Natural killer cell (primary cell): ENCODE measurements at regions not wholly inside any gene's neighbourhood (a gene's known extent, or its start where the extent isn't known, plus 50 kb on each side); places are given as distances from the start of the nearest gene placed in this dataset.

Source experiments
- ATAC-seq, 3 donors: fragments of 150-1000 bp in 2 of 3; fragments of 200-7000 bp in 1 of 3; cut with Tn5 transposase; 1 replicate in 1 of 3; 2 replicates in 2 of 3; pipeline ENCODE4 v1.10.0; 2021; ENCODE audit warnings: mild to moderate bottlenecking in 2 of 3, moderate library complexity in 2 of 3
- DNase-seq, 2 donors: peaks; one replicate each; pipeline versions ENCODE4 v3.0.0 to v3.0.0-alpha.2; 2013 to 2021; ENCODE audit warnings: mixed read lengths in 1 of 2
- H3K27ac ChIP-seq: one replicate; pipeline ENCODE4 v1.5.1; 2013; ENCODE audit warnings: mild to moderate bottlenecking, low read length
- H3K27me3 ChIP-seq: one replicate; pipeline ENCODE4 v1.6.1; 2013; ENCODE audit warnings: low read length; ENCODE audit not compliant: control insufficient read depth, insufficient read depth
- H3K36me3 ChIP-seq: one replicate; pipeline ENCODE4 v1.6.1; 2013; ENCODE audit warnings: low read length; ENCODE audit not compliant: control insufficient read depth, insufficient read depth
- H3K4me1 ChIP-seq: one replicate; pipeline ENCODE4 v1.6.1; 2013; ENCODE audit warnings: low read length; ENCODE audit not compliant: control insufficient read depth, insufficient read depth
- H3K4me3 ChIP-seq: one replicate; pipeline ENCODE4 v1.5.1; 2013; ENCODE audit warnings: low read length
- H3K9me3 ChIP-seq: one replicate; pipeline ENCODE4 v1.6.1; 2013; ENCODE audit warnings: low read length; ENCODE audit not compliant: control insufficient read depth, insufficient read depth
- H3K27ac Mint-ChIP-seq, 2 donors: one replicate each; pipeline ENCODE4 v1.8.0; 2022; ENCODE audit warnings: mild to moderate bottlenecking in 2 of 2, mixed read lengths in 2 of 2, moderate library complexity in 1 of 2
- H3K27me3 Mint-ChIP-seq, 2 donors: one replicate each; pipeline ENCODE4 v1.8.0; 2022; ENCODE audit warnings: low read depth in 2 of 2, mixed read lengths in 2 of 2
- H3K36me3 Mint-ChIP-seq: one replicate; pipeline ENCODE4 v1.8.0; 2022; ENCODE audit warnings: mixed read lengths
- H3K4me1 Mint-ChIP-seq, 2 donors: one replicate each; pipeline ENCODE4 v1.8.0; 2022; ENCODE audit warnings: mixed read lengths in 2 of 2
- H3K4me3 Mint-ChIP-seq: one replicate; pipeline ENCODE4 v1.8.0; 2022; ENCODE audit warnings: mild to moderate bottlenecking, moderate library complexity, mixed read lengths
- H3K9me3 Mint-ChIP-seq, 2 donors: one replicate each; pipeline ENCODE4 v1.8.0; 2022; ENCODE audit warnings: mixed read lengths in 2 of 2
- WGBS: methylation state at CpG from one replicate; pipeline ENCODE4 v1.1.7; 2013; ENCODE audit warnings: missing lambda C conversion rate; ENCODE audit not compliant: insufficient coverage; 5-methylcytosine and 5-hydroxymethylcytosine counted together
- intact Hi-C: fragments of 100-400 bp; cut with micrococcal nuclease; formaldehyde crosslinking; loops from one replicate; pipeline ENCODE4 v1.14.2; 2022
- TF ChIP-seq, protein P1 (sequence below): fragments of 200-600 bp; IDR thresholded peaks from one replicate; pipeline ENCODE4 v1.8.0; 2022; ENCODE audit warnings: antibody characterized with exemption

- no peak for DNase-seq
- Mint-ChIP-seq H3K36me3 (no peaks in the 10 kb centered on the region), H3K27me3 (peaks cover 0 to 15% of the 10 kb centered on the region in 2 donors), H3K9me3 (no peaks in the 10 kb centered on the region), H3K27ac (no peak overlapping the region), H3K4me3 (no peak overlapping the region), H3K4me1 (no peaks in the 10 kb centered on the region)
- no peak overlapping the region for H3K4me3 ChIP-seq
- H3K36me3 ChIP-seq, result no peaks in the 10 kb centered on the region
- H3K27ac ChIP-seq, result no peak overlapping the region
- H3K9me3 ChIP-seq, result no peaks in the 10 kb centered on the region
- intact Hi-C loops, result no loop called here
- TF ChIP-seq, protein P1, sequence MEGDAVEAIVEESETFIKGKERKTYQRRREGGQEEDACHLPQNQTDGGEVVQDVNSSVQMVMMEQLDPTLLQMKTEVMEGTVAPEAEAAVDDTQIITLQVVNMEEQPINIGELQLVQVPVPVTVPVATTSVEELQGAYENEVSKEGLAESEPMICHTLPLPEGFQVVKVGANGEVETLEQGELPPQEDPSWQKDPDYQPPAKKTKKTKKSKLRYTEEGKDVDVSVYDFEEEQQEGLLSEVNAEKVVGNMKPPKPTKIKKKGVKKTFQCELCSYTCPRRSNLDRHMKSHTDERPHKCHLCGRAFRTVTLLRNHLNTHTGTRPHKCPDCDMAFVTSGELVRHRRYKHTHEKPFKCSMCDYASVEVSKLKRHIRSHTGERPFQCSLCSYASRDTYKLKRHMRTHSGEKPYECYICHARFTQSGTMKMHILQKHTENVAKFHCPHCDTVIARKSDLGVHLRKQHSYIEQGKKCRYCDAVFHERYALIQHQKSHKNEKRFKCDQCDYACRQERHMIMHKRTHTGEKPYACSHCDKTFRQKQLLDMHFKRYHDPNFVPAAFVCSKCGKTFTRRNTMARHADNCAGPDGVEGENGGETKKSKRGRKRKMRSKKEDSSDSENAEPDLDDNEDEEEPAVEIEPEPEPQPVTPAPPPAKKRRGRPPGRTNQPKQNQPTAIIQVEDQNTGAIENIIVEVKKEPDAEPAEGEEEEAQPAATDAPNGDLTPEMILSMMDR, result no peak
- WGBS, result 90% methylated on average over 17 of the region's 17 CpGs
- no peak for ATAC-seq
- no peaks in the 10 kb centered on the region for H3K4me1 ChIP-seq
- H3K27me3 ChIP-seq, result peaks cover 3% of the 10 kb centered on the region
These were observed 100.8 kb upstream of the C1orf174 start for GRCh38 chr1:4000811-4001251.

GRCh38 chr1:4001461-4001860, 101.4 kb upstream of the C1orf174 start:
- intact Hi-C loops, result no loop called here
- Mint-ChIP-seq H3K27ac (no peak overlapping the region), H3K9me3 (no peaks in the 10 kb centered on the region), H3K27me3 (peaks cover 0 to 15% of the 10 kb centered on the region in 2 donors), H3K4me3 (no peak overlapping the region), H3K36me3 (no peaks in the 10 kb centered on the region), H3K4me1 (no peaks in the 10 kb centered on the region)
- H3K27ac ChIP-seq, result no peak overlapping the region
- no peak for ATAC-seq
- H3K36me3 ChIP-seq, result no peaks in the 10 kb centered on the region
- no peak for DNase-seq
- peaks cover 4% of the 10 kb centered on the region for H3K9me3 ChIP-seq
- TF ChIP-seq, protein P1, result no peak
- H3K4me3 ChIP-seq, result no peak overlapping the region
- WGBS, result 83% methylated on average over 10 of the region's 10 CpGs
- no peaks in the 10 kb centered on the region for H3K4me1 ChIP-seq
- peaks cover 3% of the 10 kb centered on the region for H3K27me3 ChIP-seq

DNA sequence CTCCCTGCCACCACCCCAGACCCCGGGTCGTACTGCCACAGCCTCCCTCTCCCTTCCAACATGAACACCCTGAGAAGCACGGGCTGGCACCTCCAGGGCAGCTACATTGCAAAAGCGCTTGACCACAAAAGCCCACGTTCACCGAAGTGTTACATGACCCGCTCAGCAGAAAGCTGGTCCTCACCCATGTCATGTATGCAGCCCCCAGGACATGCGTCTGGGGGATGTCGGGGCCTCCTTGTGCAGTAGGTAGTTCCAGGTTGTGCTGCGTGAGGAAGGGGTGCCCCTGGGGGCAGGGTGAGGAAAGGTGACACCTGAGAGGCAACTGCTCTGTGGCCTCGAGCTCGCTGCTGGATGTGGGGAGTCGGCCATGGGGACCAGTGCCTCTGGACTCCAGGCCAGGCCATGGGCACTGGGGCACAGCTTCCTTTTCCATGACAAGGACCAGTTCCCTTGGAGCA, 102.0 kb upstream of the C1orf174 start:
- DNase-seq (no peak), ATAC-seq (no peak)
- Histone ChIP-seq H3K27me3 (peaks cover 3% of the 10 kb centered on the region), H3K4me3 (no peak overlapping the region), H3K36me3 (no peaks in the 10 kb centered on the region), H3K4me1 (no peaks in the 10 kb centered on the region), H3K9me3 (peaks cover 10% of the 10 kb centered on the region), H3K27ac (no peak overlapping the region)
- intact Hi-C loops, result no loop called here
- no peak overlapping the region for H3K27ac Mint-ChIP-seq
- H3K27me3 Mint-ChIP-seq, result peaks cover 0 to 12% of the 10 kb centered on the region in 2 donors
- WGBS, result 83% methylated on average over 13 of the region's 13 CpGs
- H3K4me3 Mint-ChIP-seq, result no peak overlapping the region
- peaks cover 3 to 4% of the 10 kb centered on the region in 2 donors for H3K9me3 Mint-ChIP-seq
- peaks cover 0 to 4% of the 10 kb centered on the region in 2 donors for H3K4me1 Mint-ChIP-seq
- TF ChIP-seq, protein P1, result no peak
- no peaks in the 10 kb centered on the region for H3K36me3 Mint-ChIP-seq

GRCh38 chr1:4002741-4003140, 102.7 kb upstream of the C1orf174 start:
- peaks cover 12% of the 10 kb centered on the region for H3K9me3 ChIP-seq
- peaks cover 7 to 9% of the 10 kb centered on the region in 2 donors for H3K9me3 Mint-ChIP-seq
- ATAC-seq, result no peak

More at GRCh38 chr1:4002741-4003140, 102.7 kb upstream of the C1orf174 start:
- intact Hi-C loops, result no loop called here
- Histone ChIP-seq H3K4me3 (no peak overlapping the region), H3K4me1 (no peaks in the 10 kb centered on the region), H3K36me3 (no peaks in the 10 kb centered on the region), H3K27me3 (peaks cover 3% of the 10 kb centered on the region), H3K27ac (no peak overlapping the region)
- H3K4me3 Mint-ChIP-seq, result no peak overlapping the region
- H3K36me3 Mint-ChIP-seq, result no peaks in the 10 kb centered on the region
- TF ChIP-seq, protein P1, result no peak
- DNase-seq, result no peak
- H3K4me1 Mint-ChIP-seq, result peaks cover 0 to 5% of the 10 kb centered on the region in 2 donors
- peaks cover 0 to 10% of the 10 kb centered on the region in 2 donors for H3K27me3 Mint-ChIP-seq
- H3K27ac Mint-ChIP-seq, result no peak overlapping the region
- 86% methylated on average over 10 of the region's 10 CpGs for WGBS
